22Rv1 (cell line): ENCODE measurements at regions not wholly inside any gene's neighbourhood (a gene's known extent, or its start where the extent isn't known, plus 50 kb on each side); places are given as distances from the start of the nearest gene placed in this dataset.

Experiments
- ZFX ChIP-seq: fragments of 450-650 bp; IDR thresholded peaks from 2 replicates; pipeline ENCODE4 v1.6.1; 2017; ENCODE audit warnings: antibody characterized with exemption, borderline replicate concordance
- TF ChIP-seq, protein P1 (sequence below): fragments of 450-650 bp; IDR thresholded peaks from 2 replicates; pipeline ENCODE4 v1.5.1; 2017; ENCODE audit warnings: mild to moderate bottlenecking

- TF ChIP-seq, protein P1, sequence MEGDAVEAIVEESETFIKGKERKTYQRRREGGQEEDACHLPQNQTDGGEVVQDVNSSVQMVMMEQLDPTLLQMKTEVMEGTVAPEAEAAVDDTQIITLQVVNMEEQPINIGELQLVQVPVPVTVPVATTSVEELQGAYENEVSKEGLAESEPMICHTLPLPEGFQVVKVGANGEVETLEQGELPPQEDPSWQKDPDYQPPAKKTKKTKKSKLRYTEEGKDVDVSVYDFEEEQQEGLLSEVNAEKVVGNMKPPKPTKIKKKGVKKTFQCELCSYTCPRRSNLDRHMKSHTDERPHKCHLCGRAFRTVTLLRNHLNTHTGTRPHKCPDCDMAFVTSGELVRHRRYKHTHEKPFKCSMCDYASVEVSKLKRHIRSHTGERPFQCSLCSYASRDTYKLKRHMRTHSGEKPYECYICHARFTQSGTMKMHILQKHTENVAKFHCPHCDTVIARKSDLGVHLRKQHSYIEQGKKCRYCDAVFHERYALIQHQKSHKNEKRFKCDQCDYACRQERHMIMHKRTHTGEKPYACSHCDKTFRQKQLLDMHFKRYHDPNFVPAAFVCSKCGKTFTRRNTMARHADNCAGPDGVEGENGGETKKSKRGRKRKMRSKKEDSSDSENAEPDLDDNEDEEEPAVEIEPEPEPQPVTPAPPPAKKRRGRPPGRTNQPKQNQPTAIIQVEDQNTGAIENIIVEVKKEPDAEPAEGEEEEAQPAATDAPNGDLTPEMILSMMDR = no peak
- TF ChIP-seq ZFX = no peak
These were observed 440.2 kb downstream of the TBC1D32 start for GRCh38 chr6:120894077-120894476.
